T-helper 1 cell treated with Interleukin-12 subunit alpha and Interleukin-12 subunit beta and Interleukin-4 antibody, amounts not matched to agents 30 μg/mL and 1 μg/mL, for 36 hours (primary cell): ENCODE measurements at regions not wholly inside any gene's neighbourhood (a gene's known extent, or its start where the extent isn't known, plus 50 kb on each side); places are given as distances from the start of the nearest gene placed in this dataset.

ENCODE experiments used
- H3K27ac Mint-ChIP-seq: one replicate; pipeline ENCODE4 v1.8.0; 2021; ENCODE audit warnings: mild to moderate bottlenecking, mixed read lengths
- H3K27me3 Mint-ChIP-seq: one replicate; pipeline ENCODE4 v1.8.0; 2021; ENCODE audit warnings: low read depth, mixed read lengths
- H3K36me3 Mint-ChIP-seq: one replicate; pipeline ENCODE4 v1.8.0; 2021; ENCODE audit warnings: low read depth, mixed read lengths
- H3K4me1 Mint-ChIP-seq: one replicate; pipeline ENCODE4 v1.8.0; 2021; ENCODE audit warnings: low read depth, mixed read lengths
- H3K4me3 Mint-ChIP-seq: one replicate; pipeline ENCODE4 v1.8.0; 2021; ENCODE audit warnings: mild to moderate bottlenecking, moderate library complexity, mixed read lengths
- H3K9me3 Mint-ChIP-seq: one replicate; pipeline ENCODE4 v1.8.0; 2021; ENCODE audit warnings: mixed read lengths

DNA sequence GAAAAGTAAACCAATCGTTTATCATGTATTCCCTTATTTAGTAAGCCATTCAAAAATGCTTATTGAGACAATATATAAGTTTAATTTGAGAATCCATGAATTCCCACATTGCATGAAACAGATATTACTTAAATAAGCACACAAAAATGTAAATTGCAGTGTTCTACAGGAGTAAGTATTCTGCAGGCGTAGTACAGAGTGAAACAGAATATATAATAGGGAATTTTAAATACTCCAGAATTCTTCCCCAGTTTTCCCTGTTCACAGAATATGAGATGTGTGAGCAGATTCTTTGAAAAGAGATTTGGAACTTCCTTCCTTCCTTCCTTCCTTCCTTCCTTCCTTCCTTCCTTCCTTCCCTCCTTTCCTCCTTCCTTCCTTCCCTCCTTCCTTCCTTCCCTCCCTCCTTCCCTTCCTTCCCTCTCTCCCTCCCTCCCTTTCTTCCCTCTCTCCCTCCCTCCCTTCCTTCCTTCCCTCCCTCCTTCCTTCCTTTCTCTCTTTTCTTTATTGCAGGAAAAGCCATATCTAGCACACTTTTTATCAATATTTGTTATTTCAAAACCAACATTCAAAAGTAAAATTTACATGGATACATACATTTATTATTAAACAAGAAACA lies 977.7 kb upstream of the LRRTM1 start:
- Mint-ChIP-seq H3K27me3 (no peaks in the 10 kb centered on the region), H3K27ac (no peak overlapping the region), H3K9me3 (peaks cover 20% of the 10 kb centered on the region), H3K4me1 (no peaks in the 10 kb centered on the region), H3K36me3 (no peaks in the 10 kb centered on the region), H3K4me3 (no peak overlapping the region)

DNA sequence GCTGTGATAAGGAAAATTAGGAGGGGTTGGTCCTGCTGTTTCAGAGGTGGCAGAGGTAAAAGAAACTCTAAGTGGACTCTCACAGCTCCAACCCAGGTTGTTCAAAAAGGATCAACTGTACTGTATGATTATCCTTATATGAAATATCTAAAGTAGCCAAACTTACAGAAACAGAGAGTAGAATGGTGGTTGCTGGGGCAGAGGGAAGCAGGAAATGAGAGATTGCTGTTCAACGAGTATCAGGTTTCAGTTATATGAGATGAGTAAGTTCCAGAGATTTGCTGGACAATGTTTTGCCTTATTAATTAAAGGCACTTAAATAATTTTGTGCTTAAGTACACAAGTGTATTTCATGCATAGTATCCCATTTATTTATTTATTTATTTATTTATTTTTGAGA lies 972.0 kb upstream of the LRRTM1 start:
- no peaks in the 10 kb centered on the region for H3K4me1 Mint-ChIP-seq
- no peak overlapping the region for H3K4me3 Mint-ChIP-seq
- H3K27me3 Mint-ChIP-seq: no peaks in the 10 kb centered on the region
- no peaks in the 10 kb centered on the region for H3K36me3 Mint-ChIP-seq
- H3K27ac Mint-ChIP-seq: no peak overlapping the region
- peaks cover 26% of the 10 kb centered on the region for H3K9me3 Mint-ChIP-seq

DNA sequence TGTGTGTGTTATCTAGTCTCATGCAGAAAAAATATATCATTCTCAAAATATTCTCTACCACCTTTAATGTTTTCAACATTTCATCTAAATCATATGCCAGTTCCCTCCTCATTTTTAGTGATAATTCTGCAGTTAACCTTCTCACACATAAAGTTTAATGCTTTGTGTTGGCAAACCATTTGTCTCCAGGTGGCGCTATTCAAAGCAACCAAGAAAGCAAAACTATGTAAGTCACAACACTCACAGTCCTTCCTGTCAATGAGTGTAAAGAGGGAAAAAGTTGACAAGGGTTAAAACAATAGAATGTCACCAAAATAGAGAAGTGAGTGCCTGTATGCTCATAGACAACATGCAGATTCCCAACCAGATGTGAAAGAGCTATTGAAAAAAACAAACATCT lies 961.6 kb upstream of the LRRTM1 start:
- no peaks in the 10 kb centered on the region for H3K36me3 Mint-ChIP-seq
- H3K27me3 Mint-ChIP-seq: no peaks in the 10 kb centered on the region
- H3K9me3 Mint-ChIP-seq: peaks cover 47% of the 10 kb centered on the region
- H3K27ac Mint-ChIP-seq: no peak overlapping the region
- no peak overlapping the region for H3K4me3 Mint-ChIP-seq
- no peaks in the 10 kb centered on the region for H3K4me1 Mint-ChIP-seq

DNA sequence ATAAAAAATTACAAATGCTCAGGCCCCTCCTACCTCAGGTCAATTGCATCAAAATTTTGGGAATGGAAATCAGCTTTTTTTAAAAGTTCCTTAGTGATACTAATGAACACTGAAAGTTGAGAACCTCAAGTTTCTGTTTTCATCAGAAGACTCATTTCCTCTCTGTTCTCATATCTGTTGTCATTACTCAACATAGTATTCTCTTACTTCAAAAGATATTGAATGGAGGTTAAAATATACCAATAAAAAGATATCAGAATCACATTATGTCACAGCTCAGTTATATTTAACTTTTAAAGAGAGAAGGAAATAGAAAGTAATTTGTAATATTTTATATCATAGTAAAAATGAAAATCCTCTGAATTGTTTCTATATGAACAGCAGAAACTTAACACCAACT lies 959.4 kb upstream of the LRRTM1 start:
- no peaks in the 10 kb centered on the region for H3K4me1 Mint-ChIP-seq
- H3K36me3 Mint-ChIP-seq: no peaks in the 10 kb centered on the region
- H3K27ac Mint-ChIP-seq: no peak overlapping the region
- no peak overlapping the region for H3K4me3 Mint-ChIP-seq
- H3K9me3 Mint-ChIP-seq: peaks cover 30% of the 10 kb centered on the region
- no peaks in the 10 kb centered on the region for H3K27me3 Mint-ChIP-seq

DNA sequence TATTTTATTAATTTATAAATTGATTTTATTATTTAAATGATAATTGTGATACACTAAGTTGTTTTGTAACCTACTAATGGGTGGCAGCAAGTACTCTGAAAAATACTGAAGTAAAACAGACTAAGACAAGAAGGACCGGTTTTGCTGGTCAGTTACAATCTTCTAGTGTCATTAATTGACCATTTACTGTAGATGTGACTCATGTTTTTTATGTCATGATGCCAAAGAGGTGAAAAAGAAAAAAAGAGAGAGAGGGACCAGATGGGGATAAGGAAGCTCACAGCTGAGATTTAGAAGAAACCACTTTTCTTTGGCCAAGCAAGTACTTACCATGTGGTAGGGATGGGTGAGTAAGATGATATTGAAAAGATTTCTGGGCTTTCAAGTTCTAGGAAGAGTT lies 955.8 kb upstream of the LRRTM1 start:
- H3K36me3 Mint-ChIP-seq: no peaks in the 10 kb centered on the region
- no peaks in the 10 kb centered on the region for H3K4me1 Mint-ChIP-seq
- no peaks in the 10 kb centered on the region for H3K27me3 Mint-ChIP-seq
- H3K27ac Mint-ChIP-seq: no peak overlapping the region
- H3K9me3 Mint-ChIP-seq: peaks cover 7% of the 10 kb centered on the region
- no peak overlapping the region for H3K4me3 Mint-ChIP-seq

DNA sequence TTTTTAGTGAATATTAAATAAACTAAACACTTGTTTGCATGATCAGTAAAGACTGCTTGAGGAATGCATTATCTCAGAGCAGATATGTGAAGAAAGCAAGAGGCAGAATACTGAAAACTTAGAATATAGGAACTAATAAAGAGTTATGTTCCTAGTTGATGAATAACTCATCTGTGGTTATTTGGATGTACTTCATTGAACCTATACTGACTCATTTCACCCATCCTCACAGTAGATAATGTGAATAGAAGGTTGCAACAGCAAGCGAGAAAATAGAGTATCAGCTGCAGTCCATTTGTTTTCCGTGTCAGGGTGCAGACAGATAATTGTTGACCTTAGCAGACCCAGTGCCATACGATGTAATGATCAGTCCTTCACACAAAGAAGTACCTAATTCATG lies 945.7 kb upstream of the LRRTM1 start:
- peaks cover 32% of the 10 kb centered on the region for H3K9me3 Mint-ChIP-seq
- H3K27ac Mint-ChIP-seq: no peak overlapping the region

DNA sequence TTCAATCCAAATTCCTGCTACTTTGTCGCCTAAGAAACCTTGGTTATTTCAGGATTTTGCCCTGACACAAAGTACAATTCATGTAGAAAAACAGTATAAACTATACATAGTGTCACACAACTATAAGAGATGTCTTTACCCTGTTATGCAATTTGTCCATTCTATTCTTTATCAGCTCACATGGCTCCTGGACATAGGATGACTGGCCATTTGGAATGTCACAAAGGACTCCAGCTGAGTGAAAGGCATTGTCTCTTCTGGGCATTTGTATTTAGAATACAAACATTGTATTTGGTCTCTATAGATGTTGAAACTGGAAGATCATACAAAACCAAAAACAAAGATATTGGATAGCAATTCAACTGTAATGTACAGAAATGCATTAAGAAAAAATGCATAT lies 944.6 kb upstream of the LRRTM1 start:
- Mint-ChIP-seq H3K4me1 (no peaks in the 10 kb centered on the region), H3K27me3 (no peaks in the 10 kb centered on the region), H3K27ac (no peak overlapping the region), H3K9me3 (peaks cover 30% of the 10 kb centered on the region), H3K36me3 (no peaks in the 10 kb centered on the region), H3K4me3 (no peak overlapping the region)

More for the DNA sequence above, 945.7 kb upstream of the LRRTM1 start:
- Mint-ChIP-seq H3K4me3 (no peak overlapping the region), H3K27me3 (no peaks in the 10 kb centered on the region), H3K4me1 (no peaks in the 10 kb centered on the region), H3K36me3 (no peaks in the 10 kb centered on the region)

DNA sequence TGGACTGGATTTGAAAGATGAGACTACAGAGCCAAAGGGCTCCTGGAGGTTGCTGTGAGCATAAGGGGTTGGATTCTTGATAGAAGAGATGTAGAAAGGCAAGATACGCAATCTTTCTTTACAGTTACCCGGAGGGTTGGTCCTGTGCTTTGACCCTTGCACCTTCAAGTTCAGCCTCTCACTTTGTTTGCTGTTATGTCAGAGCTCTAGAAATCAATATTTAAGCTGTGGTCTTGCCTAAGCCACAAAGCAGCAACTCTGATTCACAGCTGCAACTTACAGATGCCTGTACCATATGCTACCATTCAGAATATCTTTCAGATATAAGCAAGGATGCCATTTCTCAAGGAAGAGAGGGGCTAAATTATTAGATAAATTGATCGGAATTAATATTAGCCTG lies 943.1 kb upstream of the LRRTM1 start:
- Mint-ChIP-seq H3K4me1 (no peaks in the 10 kb centered on the region), H3K4me3 (no peak overlapping the region), H3K36me3 (no peaks in the 10 kb centered on the region), H3K9me3 (peaks cover 20% of the 10 kb centered on the region), H3K27ac (no peak overlapping the region), H3K27me3 (no peaks in the 10 kb centered on the region)

DNA sequence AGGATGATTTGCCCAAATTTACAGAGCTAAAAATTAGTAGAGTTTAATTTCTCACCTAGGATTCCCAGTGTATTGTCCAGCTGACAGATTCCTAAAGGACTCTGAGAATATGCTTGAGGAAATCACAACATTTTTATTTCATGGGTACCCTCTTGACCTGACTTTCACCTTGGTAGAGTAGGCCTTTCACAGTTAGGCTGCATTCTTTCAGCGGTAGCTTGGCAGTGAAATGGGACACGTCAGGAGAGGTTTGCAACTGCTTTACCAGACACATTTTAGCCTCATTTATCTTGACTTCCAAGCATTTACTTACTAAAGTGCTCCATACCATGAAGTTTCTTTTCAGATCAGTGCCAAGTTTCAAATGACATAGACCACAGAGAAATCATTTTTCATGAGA lies 937.9 kb upstream of the LRRTM1 start:
- H3K27me3 Mint-ChIP-seq: no peaks in the 10 kb centered on the region
- no peak overlapping the region for H3K4me3 Mint-ChIP-seq
- no peak overlapping the region for H3K27ac Mint-ChIP-seq
- no peaks in the 10 kb centered on the region for H3K4me1 Mint-ChIP-seq
- peaks cover 20% of the 10 kb centered on the region for H3K9me3 Mint-ChIP-seq
- H3K36me3 Mint-ChIP-seq: no peaks in the 10 kb centered on the region

DNA sequence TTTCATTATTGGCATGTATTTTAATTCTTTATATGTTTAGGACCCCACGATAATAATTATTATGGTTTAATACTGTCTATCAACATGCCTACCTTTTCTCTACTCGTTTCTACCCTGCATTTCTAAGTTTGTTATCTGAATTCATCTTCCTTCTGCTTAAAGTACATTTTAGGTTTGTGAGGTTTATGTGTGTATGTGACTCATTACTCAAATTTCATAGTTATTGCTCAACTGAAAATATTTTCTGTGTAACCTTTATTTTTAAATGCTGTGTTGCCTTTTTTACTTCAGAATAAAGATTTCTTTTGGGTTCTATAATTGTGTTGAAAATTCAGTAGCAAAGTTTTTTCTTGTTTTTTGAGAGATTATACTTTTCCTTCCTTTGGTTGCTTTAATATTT lies 933.9 kb upstream of the LRRTM1 start:
- H3K4me1 Mint-ChIP-seq: no peaks in the 10 kb centered on the region
- H3K9me3 Mint-ChIP-seq: peaks cover 10% of the 10 kb centered on the region
- no peak overlapping the region for H3K27ac Mint-ChIP-seq

DNA sequence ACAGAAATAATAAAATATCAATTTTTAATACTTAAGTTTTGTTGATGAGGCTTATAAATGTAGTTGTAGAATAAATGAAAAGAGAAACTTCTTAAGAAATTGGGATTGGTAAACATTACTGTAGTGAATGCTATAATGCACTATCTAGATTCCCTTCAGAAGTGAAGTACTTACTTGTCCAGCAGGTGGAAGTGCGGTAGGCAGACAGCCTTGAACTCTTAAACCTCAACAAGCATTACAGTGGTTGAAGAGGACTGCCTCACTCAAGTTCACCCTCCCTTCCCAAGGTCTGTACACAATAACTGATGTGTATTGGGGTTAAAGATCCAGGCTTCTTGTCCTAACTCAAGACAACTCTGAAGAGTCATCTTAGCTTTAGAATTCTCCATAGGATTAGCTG lies 931.0 kb upstream of the LRRTM1 start:
- Mint-ChIP-seq H3K36me3 (no peaks in the 10 kb centered on the region), H3K27ac (no peak overlapping the region), H3K4me1 (no peaks in the 10 kb centered on the region), H3K4me3 (no peak overlapping the region), H3K9me3 (peaks cover 14% of the 10 kb centered on the region), H3K27me3 (no peaks in the 10 kb centered on the region)

More for the DNA sequence above, 933.9 kb upstream of the LRRTM1 start:
- Mint-ChIP-seq H3K36me3 (no peaks in the 10 kb centered on the region), H3K27me3 (no peaks in the 10 kb centered on the region), H3K4me3 (no peak overlapping the region)

DNA sequence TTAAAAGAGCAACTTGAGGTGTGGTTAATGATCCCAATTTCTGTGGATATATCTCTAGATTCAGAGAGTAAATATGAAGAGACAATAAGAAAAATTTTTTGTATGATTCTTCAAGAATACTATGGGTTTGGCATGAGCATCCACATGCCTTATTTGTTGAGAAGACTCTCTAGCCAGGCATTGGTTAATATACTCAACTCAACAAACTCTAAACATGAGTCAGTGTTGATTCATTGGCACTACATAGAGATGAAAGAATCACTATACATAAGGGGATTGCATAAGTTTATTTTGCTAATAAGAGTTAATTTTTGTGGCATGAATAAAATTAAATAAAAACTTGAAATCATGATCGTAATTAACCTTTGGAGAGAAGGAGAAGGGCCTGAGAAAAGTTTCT lies 930.2 kb upstream of the LRRTM1 start:
- Mint-ChIP-seq H3K36me3 (no peaks in the 10 kb centered on the region), H3K4me3 (no peak overlapping the region), H3K27ac (no peak overlapping the region), H3K27me3 (no peaks in the 10 kb centered on the region), H3K9me3 (peaks cover 10% of the 10 kb centered on the region), H3K4me1 (no peaks in the 10 kb centered on the region)

DNA sequence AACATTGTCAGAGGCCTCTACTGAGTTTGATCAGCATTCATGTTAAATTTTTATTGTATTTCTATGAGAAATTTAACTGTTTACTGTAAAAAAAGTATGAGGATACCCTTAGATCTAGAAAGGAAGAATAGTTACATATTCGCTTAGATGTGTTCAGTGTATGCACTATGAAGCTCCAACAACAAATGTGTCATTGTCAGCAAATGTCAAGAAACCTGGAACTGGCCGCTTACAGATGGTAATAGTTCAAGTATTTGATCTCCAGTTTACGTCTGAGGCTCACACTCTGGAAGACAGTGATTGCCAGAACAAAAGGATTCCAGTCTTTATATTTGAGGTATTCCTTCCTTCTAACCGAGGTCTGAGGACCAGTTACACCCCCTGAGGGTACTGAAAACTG lies 921.2 kb upstream of the LRRTM1 start:
- Mint-ChIP-seq H3K27me3 (no peaks in the 10 kb centered on the region), H3K27ac (no peak overlapping the region), H3K9me3 (peaks cover 17% of the 10 kb centered on the region), H3K4me1 (no peaks in the 10 kb centered on the region), H3K4me3 (no peak overlapping the region), H3K36me3 (no peaks in the 10 kb centered on the region)

DNA sequence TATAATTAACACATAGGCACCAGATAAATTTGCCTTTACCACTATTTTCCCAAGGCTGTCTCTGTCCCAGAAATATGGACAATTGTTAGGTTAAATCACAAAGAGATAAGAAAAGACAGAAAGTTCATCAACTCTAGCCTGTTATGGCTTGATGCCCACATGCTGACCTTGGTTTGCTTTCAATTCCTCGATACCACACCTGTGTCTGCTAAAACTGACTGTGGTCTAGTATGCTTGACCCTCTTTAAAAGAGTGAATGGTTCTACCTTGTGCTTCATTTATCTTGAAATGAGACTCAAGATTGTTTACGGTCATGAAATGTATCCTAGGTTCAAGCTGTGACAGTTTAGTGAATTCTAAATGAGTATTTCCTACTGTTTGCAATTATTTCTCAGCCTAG lies 909.0 kb upstream of the LRRTM1 start:
- Mint-ChIP-seq H3K36me3 (no peaks in the 10 kb centered on the region), H3K9me3 (peaks cover 17% of the 10 kb centered on the region), H3K4me1 (no peaks in the 10 kb centered on the region), H3K27ac (no peak overlapping the region), H3K27me3 (no peaks in the 10 kb centered on the region), H3K4me3 (no peak overlapping the region)

DNA sequence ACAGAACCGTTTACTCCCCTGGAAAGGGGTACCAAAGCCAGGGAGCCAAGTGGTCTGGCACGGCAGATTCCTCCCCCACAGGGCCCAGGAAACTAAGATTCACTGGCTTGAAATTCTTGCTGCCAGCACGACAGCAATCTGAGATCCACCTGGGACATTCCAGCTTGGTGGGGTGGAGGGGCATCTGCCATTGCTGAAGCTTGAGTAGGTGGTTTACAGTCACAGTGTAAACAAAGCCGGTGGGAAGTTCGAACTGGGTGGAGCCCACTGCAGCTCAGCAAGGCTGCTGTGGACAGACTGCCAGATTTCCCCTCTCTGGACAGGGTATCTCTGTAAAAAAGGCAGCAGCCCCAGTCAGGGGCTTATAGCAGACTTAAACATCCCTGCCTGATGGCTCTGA lies 901.7 kb upstream of the LRRTM1 start:
- H3K36me3 Mint-ChIP-seq: no peaks in the 10 kb centered on the region
- peaks cover 24% of the 10 kb centered on the region for H3K9me3 Mint-ChIP-seq
- no peaks in the 10 kb centered on the region for H3K27me3 Mint-ChIP-seq
- H3K4me3 Mint-ChIP-seq: no peak overlapping the region
- H3K27ac Mint-ChIP-seq: no peak overlapping the region
- no peaks in the 10 kb centered on the region for H3K4me1 Mint-ChIP-seq
